ENCODE measurements at regions not wholly inside any gene's neighbourhood (a gene's known extent, or its start where the extent isn't known, plus 50 kb on each side); places are given as distances from the start of the nearest gene placed in this dataset.

DNA sequence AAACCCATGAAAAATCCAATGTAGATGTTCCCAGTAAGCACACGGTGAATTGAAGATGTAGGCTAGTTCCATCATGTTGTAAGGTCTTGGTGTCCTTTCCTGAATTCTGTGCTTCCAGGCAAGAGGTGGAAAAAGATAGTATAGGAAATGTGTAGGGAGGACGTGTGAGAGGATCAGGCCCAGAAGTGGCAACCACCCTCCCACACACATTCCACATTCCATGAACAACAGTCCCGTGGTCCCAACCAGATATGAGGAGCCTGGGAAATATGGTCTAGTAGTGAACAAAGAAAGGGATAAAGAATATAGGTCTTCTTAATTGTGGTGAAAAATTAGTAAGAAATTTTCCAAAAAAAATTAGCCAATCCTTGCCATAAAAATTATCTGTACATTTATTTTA lies 1254.2 kb upstream of the SLC10A2 start:
- ATAC-seq: no peak
- Histone ChIP-seq H3K79me2 (replicated peaks; ENCODE audit: insufficient read depth) (no peaks in the 10 kb centered on the region), H3K27me3 (ENCODE audit: insufficient read depth) (no peaks in the 10 kb centered on the region), H3F3A (replicated peaks; ENCODE audit: low read depth) (no peaks in the 10 kb centered on the region), H4K20me1 (replicated peaks; ENCODE audit: insufficient read depth) (no peaks in the 10 kb centered on the region), H3K9me2 (ENCODE audit: insufficient read depth) (peaks cover 7% of the 10 kb centered on the region; the same call in 1 of the 2 replicates), H3K4me3 (no peak overlapping the region), H2AFZ (no peak overlapping the region), H3K27ac (ENCODE audit: low read depth) (no peak overlapping the region), H3K4me2 (no peak overlapping the region), H3K4me1 (ENCODE audit: insufficient read depth) (no peaks in the 10 kb centered on the region), H3K36me3 (ENCODE audit: insufficient read depth) (no peaks in the 10 kb centered on the region)
- no peak overlapping the region for H3K4me3 Mint-ChIP-seq
- H3K9me3 Mint-ChIP-seq: no peaks in the 10 kb centered on the region; the same call in 2 of the 3 replicates
- H3K27ac Mint-ChIP-seq: no peak overlapping the region
- H3K36me3 Mint-ChIP-seq (ENCODE audit: low read depth): no peaks in the 10 kb centered on the region
- TF ChIP-seq EZH2phosphoT487 (IDR thresholded peaks at IDR 0.05; ENCODE audit: unreplicated experiment): no peak
- TF ChIP-seq ZNF114 (CRISPR knock-in tag; IDR thresholded peaks at IDR 0.05): no peak
- TF ChIP-seq CREB1 (CRISPR knock-in tag; IDR thresholded peaks at IDR 0.05; ENCODE audit: low read depth): no peak
- no peak for TF ChIP-seq NANOG (IDR thresholded peaks at IDR 0.05; ENCODE audit: borderline replicate concordance)
- no peak for TF ChIP-seq ZNF331 (CRISPR knock-in tag; IDR thresholded peaks at IDR 0.05; ENCODE audit: low read depth)
- no peak for TF ChIP-seq POLR2AphosphoS5 (IDR thresholded peaks at IDR 0.05; ENCODE audit: low read depth)
- TF ChIP-seq, protein P1, sequence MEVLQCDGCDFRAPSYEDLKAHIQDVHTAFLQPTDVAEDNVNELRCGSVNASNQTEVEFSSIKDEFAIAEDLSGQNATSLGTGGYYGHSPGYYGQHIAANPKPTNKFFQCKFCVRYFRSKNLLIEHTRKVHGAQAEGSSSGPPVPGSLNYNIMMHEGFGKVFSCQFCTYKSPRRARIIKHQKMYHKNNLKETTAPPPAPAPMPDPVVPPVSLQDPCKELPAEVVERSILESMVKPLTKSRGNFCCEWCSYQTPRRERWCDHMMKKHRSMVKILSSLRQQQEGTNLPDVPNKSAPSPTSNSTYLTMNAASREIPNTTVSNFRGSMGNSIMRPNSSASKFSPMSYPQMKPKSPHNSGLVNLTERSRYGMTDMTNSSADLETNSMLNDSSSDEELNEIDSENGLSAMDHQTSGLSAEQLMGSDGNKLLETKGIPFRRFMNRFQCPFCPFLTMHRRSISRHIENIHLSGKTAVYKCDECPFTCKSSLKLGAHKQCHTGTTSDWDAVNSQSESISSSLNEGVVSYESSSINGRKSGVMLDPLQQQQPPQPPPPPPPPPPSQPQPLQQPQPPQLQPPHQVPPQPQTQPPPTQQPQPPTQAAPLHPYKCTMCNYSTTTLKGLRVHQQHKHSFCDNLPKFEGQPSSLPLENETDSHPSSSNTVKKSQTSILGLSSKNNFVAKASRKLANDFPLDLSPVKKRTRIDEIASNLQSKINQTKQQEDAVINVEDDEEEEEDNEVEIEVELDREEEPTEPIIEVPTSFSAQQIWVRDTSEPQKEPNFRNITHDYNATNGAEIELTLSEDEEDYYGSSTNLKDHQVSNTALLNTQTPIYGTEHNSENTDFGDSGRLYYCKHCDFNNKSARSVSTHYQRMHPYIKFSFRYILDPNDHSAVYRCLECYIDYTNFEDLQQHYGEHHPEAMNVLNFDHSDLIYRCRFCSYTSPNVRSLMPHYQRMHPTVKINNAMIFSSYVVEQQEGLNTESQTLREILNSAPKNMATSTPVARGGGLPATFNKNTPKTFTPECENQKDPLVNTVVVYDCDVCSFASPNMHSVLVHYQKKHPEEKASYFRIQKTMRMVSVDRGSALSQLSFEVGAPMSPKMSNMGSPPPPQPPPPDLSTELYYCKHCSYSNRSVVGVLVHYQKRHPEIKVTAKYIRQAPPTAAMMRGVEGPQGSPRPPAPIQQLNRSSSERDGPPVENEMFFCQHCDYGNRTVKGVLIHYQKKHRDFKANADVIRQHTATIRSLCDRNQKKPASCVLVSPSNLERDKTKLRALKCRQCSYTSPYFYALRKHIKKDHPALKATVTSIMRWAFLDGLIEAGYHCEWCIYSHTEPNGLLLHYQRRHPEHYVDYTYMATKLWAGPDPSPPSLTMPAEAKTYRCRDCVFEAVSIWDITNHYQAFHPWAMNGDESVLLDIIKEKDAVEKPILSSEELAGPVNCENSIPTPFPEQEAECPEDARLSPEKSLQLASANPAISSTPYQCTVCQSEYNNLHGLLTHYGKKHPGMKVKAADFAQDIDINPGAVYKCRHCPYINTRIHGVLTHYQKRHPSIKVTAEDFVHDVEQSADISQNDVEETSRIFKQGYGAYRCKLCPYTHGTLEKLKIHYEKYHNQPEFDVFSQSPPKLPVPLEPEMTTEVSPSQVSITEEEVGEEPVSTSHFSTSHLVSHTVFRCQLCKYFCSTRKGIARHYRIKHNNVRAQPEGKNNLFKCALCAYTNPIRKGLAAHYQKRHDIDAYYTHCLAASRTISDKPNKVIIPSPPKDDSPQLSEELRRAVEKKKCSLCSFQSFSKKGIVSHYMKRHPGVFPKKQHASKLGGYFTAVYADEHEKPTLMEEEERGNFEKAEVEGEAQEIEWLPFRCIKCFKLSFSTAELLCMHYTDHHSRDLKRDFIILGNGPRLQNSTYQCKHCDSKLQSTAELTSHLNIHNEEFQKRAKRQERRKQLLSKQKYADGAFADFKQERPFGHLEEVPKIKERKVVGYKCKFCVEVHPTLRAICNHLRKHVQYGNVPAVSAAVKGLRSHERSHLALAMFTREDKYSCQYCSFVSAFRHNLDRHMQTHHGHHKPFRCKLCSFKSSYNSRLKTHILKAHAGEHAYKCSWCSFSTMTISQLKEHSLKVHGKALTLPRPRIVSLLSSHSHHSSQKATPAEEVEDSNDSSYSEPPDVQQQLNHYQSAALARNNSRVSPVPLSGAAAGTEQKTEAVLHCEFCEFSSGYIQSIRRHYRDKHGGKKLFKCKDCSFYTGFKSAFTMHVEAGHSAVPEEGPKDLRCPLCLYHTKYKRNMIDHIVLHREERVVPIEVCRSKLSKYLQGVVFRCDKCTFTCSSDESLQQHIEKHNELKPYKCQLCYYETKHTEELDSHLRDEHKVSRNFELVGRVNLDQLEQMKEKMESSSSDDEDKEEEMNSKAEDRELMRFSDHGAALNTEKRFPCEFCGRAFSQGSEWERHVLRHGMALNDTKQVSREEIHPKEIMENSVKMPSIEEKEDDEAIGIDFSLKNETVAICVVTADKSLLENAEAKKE (CRISPR knock-in tag; IDR thresholded peaks at IDR 0.05): no peak
- TF ChIP-seq, protein P2, sequence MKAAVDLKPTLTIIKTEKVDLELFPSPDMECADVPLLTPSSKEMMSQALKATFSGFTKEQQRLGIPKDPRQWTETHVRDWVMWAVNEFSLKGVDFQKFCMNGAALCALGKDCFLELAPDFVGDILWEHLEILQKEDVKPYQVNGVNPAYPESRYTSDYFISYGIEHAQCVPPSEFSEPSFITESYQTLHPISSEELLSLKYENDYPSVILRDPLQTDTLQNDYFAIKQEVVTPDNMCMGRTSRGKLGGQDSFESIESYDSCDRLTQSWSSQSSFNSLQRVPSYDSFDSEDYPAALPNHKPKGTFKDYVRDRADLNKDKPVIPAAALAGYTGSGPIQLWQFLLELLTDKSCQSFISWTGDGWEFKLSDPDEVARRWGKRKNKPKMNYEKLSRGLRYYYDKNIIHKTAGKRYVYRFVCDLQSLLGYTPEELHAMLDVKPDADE (IDR thresholded peaks at IDR 0.05): no peak
- TF ChIP-seq JUNB (IDR thresholded peaks at IDR 0.05; ENCODE audit: unreplicated experiment): no peak
- TF ChIP-seq, protein P3, sequence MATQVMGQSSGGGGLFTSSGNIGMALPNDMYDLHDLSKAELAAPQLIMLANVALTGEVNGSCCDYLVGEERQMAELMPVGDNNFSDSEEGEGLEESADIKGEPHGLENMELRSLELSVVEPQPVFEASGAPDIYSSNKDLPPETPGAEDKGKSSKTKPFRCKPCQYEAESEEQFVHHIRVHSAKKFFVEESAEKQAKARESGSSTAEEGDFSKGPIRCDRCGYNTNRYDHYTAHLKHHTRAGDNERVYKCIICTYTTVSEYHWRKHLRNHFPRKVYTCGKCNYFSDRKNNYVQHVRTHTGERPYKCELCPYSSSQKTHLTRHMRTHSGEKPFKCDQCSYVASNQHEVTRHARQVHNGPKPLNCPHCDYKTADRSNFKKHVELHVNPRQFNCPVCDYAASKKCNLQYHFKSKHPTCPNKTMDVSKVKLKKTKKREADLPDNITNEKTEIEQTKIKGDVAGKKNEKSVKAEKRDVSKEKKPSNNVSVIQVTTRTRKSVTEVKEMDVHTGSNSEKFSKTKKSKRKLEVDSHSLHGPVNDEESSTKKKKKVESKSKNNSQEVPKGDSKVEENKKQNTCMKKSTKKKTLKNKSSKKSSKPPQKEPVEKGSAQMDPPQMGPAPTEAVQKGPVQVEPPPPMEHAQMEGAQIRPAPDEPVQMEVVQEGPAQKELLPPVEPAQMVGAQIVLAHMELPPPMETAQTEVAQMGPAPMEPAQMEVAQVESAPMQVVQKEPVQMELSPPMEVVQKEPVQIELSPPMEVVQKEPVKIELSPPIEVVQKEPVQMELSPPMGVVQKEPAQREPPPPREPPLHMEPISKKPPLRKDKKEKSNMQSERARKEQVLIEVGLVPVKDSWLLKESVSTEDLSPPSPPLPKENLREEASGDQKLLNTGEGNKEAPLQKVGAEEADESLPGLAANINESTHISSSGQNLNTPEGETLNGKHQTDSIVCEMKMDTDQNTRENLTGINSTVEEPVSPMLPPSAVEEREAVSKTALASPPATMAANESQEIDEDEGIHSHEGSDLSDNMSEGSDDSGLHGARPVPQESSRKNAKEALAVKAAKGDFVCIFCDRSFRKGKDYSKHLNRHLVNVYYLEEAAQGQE (IDR thresholded peaks at IDR 0.05; ENCODE audit: unreplicated experiment): no peak
- TF ChIP-seq EZH2 (IDR thresholded peaks at IDR 0.05; ENCODE audit: low read depth, unreplicated experiment): no peak
- no peak for TF ChIP-seq STAT1 (IDR thresholded peaks at IDR 0.05; ENCODE audit: unreplicated experiment)
- TF ChIP-seq CTCF (conservative IDR thresholded peaks at IDR 0.05; ENCODE audit: low read depth in 2 of 2): no peak
- no peaks in the 10 kb centered on the region for H3K4me1 Mint-ChIP-seq
- DNase-seq (ENCODE audit: low spot score): no peak
- H3K27me3 Mint-ChIP-seq (ENCODE audit: insufficient read depth, low read depth, poor library complexity): no peaks in the 10 kb centered on the region

All from GM23338 (cell line).